Left hindlimb (tissue), 1 donor: ENCODE measurements at regions not wholly inside any gene's neighbourhood (a gene's known extent, or its start where the extent isn't known, plus 50 kb on each side); places are given as distances from the start of the nearest gene placed in this dataset.
"Not testable (repeated sequence)": the region's sequence is repeated elsewhere in the genome, so short reads cannot be mapped to it uniquely, and the experiment has no call there.

ENCODE experiments used
- DNase-seq: peaks from one replicate; pipeline ENCODE4 v3.0.0-alpha.2; 2018

GRCh38 chr2:147348931-147349555 lies 495.8 kb upstream of the ACVR2A start:
- DNase-seq = no peak

- no peak for DNase-seq
Measured at GRCh38 chr2:147346142-147346541, 498.7 kb upstream of the ACVR2A start.

GRCh38 chr2:147345246-147345645 lies 499.6 kb upstream of the ACVR2A start:
- no peak for DNase-seq

- no peak for DNase-seq
Measured at GRCh38 chr2:147342329-147342728, 502.5 kb upstream of the ACVR2A start.

- DNase-seq = no peak
Measured at GRCh38 chr2:147331790-147332419, 512.9 kb upstream of the ACVR2A start.

- DNase-seq = no peak
Measured at GRCh38 chr2:147330925-147331324, 513.9 kb upstream of the ACVR2A start.

GRCh38 chr2:147327613-147328012 lies 517.2 kb upstream of the ACVR2A start:
- no peak for DNase-seq

- DNase-seq = no peak
Measured at GRCh38 chr2:147325990-147326389, 518.8 kb upstream of the ACVR2A start.

GRCh38 chr2:147320146-147320545 lies 524.7 kb upstream of the ACVR2A start:
- DNase-seq = no peak

GRCh38 chr2:147311058-147311430 lies 533.8 kb upstream of the ACVR2A start:
- no peak for DNase-seq

- DNase-seq = no peak
Measured at GRCh38 chr2:147310335-147311057, 534.3 kb upstream of the ACVR2A start.

GRCh38 chr2:147297820-147298219 lies 547.0 kb upstream of the ACVR2A start:
- no peak for DNase-seq

GRCh38 chr2:147294825-147295392 lies 549.9 kb upstream of the ACVR2A start:
- no peak for DNase-seq

- DNase-seq = no peak
Measured at GRCh38 chr2:147293991-147294824, 550.6 kb upstream of the ACVR2A start.

GRCh38 chr2:147288131-147288530 lies 556.7 kb upstream of the ACVR2A start:
- DNase-seq = no peak

GRCh38 chr2:147275943-147276342 lies 568.9 kb upstream of the ACVR2A start:
- DNase-seq = no peak

GRCh38 chr2:147273628-147274027 lies 571.2 kb upstream of the ACVR2A start:
- no peak for DNase-seq

GRCh38 chr2:147273106-147273505 lies 571.7 kb upstream of the ACVR2A start:
- DNase-seq = no peak

GRCh38 chr2:147269581-147269980 lies 575.2 kb upstream of the ACVR2A start:
- DNase-seq = not testable (repeated sequence)

- no peak for DNase-seq
Measured at GRCh38 chr2:147260241-147260640, 584.6 kb upstream of the ACVR2A start.

GRCh38 chr2:147255812-147256211 lies 589.0 kb upstream of the ACVR2A start:
- no peak for DNase-seq

- DNase-seq = no peak
Measured at GRCh38 chr2:147250652-147251356, 594.0 kb upstream of the ACVR2A start.
